GM18907 (cell line): ENCODE measurements at regions not wholly inside any gene's neighbourhood (a gene's known extent, or its start where the extent isn't known, plus 50 kb on each side); places are given as distances from the start of the nearest gene placed in this dataset.

Source experiments
- ATAC-seq: cut with Tn5 transposase; IDR thresholded peaks from one replicate; pipeline ENCODE4 v1.9.1; 2021; ENCODE audit warnings: mild to moderate bottlenecking, moderate library complexity; ENCODE audit not compliant: unreplicated experiment

- no peak for ATAC-seq
Observed at GRCh38 chr6:19128701-19129100, 708.5 kb upstream of the ID4 start.

- no peak for ATAC-seq
Observed at GRCh38 chr6:19135706-19136105, 701.5 kb upstream of the ID4 start.

GRCh38 chr6:19137505-19137904 lies 699.7 kb upstream of the ID4 start:
- no peak for ATAC-seq

GRCh38 chr6:19142275-19142674 lies 694.9 kb upstream of the ID4 start:
- no peak for ATAC-seq

DNA sequence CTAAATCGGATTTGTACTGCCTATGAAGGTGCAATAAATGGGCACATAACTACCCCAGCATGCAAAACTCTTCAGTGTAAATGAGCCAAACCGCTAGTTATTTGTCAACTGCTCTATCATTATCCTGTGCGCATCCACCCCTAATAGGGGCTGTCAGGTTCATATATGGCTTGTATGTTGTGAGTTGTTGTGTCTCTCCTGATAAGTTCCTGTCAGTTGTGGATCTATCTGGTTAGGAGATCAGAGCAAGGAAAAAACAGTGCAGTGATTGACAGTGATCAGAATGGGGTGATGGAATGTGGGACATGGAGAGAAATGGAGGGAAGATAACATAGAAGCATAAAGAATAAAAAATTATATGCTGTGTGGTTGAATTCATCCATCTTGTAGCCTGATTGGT lies 686.9 kb upstream of the ID4 start:
- ATAC-seq = no peak

- no peak for ATAC-seq
Observed at GRCh38 chr6:19153270-19153980, 683.7 kb upstream of the ID4 start.

DNA sequence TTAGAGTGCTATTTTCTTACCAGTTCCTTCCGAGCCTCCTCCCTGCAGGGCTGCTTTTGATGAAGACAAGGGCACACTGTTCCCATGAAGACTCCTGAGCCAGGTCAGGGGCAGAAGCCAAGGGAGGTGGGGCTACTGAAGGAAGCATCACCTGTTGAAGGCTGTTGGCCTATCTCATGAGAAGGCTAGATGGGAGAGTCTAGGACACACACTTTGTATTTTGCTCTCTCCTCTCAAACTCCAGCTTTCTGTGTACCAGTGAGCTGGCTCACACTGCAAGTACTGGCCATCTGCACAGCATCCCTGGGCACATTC lies 683.2 kb upstream of the ID4 start:
- ATAC-seq = no peak

DNA sequence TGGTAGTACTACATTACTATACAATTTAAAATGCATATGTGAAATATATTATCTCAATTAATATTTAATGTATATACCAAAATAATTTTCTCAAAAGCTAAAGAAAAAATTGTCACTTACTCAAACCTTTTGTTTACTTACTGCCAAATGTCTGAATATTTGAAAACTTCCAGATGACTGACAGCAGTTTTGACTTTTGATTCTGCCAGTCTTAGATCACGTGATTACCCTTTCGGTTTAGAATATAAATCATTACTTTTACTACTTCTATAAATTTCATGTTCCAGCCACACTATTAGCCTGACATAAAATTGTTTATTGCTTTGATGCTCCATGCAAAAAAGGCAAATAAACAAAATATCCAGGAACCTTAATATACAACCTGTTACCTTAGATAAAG lies 680.7 kb upstream of the ID4 start:
- no peak for ATAC-seq

DNA sequence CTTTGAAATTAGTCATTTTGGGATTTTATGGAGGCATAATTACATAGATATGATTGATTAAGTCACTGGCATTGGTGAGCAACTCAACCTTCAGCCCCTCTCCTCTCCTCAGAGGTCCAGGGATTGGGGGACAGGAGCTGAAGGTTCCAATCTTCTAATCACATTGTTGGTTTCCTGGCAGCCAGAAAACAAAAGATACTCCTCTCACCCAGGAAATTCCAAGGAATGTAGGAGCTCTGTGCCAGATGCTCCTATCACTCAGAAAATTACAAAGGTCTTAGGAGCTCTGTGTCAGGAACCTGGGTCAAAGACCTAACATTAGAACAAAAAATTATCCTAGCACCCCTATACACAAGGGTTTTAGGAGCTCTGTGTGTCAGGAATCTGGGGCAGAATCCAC lies 679.7 kb upstream of the ID4 start:
- no peak for ATAC-seq

GRCh38 chr6:19158586-19158985 lies 678.6 kb upstream of the ID4 start:
- no peak for ATAC-seq

DNA sequence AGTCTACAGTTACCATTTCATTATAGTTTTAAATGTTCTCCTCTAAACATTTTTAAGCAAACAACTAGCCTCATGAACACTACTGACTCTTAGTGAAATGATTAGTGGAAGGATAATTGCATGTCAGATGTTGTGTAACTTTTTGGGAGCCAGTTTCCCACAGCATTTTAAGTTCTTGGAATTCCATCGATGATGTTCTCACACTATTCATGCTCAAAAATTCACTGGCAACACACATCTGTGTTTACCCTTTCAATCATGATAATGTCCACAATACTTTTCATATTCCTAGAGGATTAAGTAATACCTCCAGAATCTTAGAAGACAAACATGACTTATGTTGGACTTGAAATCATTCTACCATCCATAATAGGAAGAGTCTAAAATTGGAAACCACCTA lies 678.1 kb upstream of the ID4 start:
- no peak for ATAC-seq

DNA sequence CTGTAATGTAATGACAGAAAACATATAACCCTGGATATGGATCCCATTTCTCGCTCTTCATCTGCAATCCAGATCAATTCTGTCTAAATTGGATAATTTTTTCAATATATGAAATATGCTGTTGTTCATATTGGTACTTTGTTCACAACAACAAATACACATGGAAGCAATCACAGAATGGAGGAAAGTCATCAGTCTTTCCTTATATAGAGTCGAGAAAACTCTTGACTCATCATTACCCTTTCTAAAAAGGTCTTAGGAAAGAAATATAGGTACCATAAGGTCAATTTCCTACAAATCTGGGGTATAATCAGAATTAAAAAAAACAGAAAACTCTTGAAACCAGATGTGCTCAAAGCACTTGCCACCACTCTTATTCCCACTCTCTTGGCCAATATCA lies 677.6 kb upstream of the ID4 start:
- no peak for ATAC-seq

- no peak for ATAC-seq
Observed at GRCh38 chr6:19160081-19160730, 677.0 kb upstream of the ID4 start.

- no peak for ATAC-seq
Observed at GRCh38 chr6:19167251-19167650, 669.9 kb upstream of the ID4 start.

DNA sequence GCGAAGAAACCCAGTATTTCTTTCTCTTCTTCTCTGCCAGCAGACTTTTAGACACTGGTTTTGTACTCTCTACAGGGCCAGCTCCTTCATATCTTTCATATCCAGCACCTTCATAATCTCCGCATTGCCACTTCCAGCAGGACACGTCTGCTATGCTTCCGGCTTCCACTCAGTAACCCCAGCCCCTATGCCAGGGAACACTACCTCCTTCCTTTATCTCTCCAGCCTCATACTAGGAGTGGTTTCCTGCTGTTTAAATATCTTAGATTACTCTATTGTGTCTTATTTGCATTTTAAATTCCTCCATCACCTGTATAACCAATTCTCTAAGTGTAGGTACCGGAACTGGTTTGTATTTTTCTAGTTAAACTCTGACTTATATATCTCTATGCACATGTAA lies 667.8 kb upstream of the ID4 start:
- ATAC-seq = no peak

DNA sequence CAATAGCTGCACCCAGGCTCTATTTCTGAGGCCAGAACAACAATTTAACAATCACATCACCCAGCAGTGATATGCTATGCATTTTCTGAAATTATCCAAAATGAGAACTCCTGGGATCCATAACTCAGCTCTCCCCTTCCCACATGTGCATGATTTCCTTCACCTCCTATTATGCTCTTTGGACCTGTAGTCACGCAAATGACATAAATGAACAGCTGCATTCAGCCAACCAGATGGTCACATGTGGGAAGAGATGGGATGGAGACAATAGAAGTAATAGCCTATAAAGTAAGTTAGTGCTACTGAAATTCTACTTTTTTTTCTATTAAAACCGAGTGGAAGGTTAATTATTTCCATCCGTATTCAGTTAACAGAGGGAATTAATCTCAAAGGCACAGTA lies 662.1 kb upstream of the ID4 start:
- ATAC-seq = no peak

DNA sequence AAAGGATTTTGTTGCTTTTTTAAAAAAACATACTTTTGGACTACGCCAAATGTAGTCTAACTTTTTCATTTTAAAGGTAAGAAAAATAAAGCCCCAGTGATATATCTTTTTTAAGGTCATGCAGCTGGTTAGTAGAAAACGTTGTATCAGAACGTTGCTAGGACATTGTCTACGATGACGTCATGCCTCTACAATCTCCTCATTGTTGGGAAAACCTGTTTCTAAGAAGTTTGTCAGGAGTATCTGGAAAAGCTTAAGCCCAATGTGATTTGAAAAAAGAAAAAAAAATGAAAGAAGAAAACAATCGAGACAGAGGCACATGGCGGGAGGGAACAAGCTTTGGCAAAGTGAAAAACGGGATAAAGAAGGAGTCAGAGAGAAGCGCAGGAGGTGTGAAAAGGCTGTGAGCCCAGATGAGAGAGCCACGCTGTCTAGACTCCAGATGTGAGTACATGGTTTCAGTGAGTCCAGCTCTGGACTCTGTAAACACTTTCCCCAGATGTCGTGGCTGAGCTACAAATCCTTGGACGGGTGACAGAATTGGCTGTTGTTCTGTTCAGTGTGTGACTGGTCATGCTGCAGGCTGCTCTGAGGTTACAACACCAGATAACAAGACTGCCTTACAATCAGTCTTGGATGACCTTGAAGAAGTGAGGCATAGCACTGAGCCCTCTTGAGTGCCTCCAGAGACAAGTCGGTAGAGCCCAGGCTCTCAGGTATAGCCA lies 656.7 kb upstream of the ID4 start:
- no peak for ATAC-seq

- no peak for ATAC-seq
Observed at GRCh38 chr6:19181211-19181610, 656.0 kb upstream of the ID4 start.

GRCh38 chr6:19193624-19194023 lies 643.5 kb upstream of the ID4 start:
- no peak for ATAC-seq

DNA sequence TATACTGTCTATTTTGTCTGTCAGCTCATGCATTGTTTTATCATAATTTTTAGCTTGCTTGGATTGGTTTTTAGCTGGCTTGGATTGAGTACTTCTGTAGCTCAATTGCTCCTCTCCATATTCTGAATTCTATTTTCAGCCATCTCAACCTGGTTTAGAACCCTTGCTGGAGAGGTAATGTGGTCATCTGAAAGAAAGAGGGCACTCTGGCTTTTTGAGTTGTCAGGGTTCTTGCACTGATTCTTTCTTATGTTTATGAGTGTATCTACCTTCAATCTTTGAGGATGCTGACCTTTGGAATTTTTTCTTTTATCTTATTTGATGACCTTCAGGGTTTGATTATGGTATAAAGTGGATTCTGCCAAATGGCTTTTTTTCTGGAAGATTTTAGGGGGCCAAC lies 632.7 kb upstream of the ID4 start:
- no peak for ATAC-seq

DNA sequence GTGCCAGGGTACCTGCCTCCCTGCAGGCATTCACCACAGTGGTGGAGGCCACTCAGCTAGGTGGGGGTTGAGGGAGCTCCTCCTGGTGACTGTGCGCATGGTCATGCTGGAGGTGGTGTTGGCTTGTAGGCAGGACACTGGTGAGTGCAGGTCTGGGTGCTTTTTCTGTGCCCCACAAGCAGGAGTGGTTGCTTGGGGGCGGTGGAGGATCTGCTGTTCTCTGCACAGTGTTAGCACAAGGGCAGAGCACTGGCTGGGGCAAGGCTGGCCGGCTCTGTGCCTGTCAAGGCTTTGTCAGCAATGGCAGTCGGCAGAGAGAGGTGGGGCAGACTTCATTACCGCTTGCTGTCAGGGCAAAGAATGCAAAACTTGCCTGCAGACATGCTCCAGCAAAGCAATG lies 632.1 kb upstream of the ID4 start:
- ATAC-seq = no peak

- ATAC-seq = no peak
Observed at GRCh38 chr6:19209202-19209601, 628.0 kb upstream of the ID4 start.
